GM12872 (cell line): ENCODE measurements at regions not wholly inside any gene's neighbourhood (a gene's known extent, or its start where the extent isn't known, plus 50 kb on each side); places are given as distances from the start of the nearest gene placed in this dataset.

ENCODE experiments used
- TF ChIP-seq, protein P1 (sequence below): IDR thresholded peaks from 3 replicates; pipeline ENCODE4 v1.5.1; 2011; ENCODE audit warnings: low read depth, mild to moderate bottlenecking, low read length, moderate library complexity; ENCODE audit not compliant: insufficient read depth

DNA sequence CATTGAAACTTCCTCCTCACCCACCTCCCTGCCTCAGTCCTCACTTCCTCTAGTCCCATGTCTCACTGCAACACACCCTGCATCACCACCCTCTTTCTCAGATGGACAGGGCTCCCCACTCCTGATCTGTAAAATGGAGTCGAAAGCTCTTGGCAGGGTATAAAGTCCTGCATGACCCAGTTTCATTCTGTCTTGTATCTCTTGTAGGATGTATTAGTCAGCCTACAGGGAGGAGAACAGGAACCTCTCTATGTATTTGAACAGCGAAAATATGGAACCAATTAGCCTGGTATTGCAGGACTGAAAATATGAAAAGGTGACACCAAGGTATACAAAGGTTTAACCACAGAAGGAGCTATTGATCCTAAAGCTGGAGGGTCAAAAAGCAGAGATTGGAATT, 156.9 kb upstream of the SNX19 start:
- TF ChIP-seq, protein P1, sequence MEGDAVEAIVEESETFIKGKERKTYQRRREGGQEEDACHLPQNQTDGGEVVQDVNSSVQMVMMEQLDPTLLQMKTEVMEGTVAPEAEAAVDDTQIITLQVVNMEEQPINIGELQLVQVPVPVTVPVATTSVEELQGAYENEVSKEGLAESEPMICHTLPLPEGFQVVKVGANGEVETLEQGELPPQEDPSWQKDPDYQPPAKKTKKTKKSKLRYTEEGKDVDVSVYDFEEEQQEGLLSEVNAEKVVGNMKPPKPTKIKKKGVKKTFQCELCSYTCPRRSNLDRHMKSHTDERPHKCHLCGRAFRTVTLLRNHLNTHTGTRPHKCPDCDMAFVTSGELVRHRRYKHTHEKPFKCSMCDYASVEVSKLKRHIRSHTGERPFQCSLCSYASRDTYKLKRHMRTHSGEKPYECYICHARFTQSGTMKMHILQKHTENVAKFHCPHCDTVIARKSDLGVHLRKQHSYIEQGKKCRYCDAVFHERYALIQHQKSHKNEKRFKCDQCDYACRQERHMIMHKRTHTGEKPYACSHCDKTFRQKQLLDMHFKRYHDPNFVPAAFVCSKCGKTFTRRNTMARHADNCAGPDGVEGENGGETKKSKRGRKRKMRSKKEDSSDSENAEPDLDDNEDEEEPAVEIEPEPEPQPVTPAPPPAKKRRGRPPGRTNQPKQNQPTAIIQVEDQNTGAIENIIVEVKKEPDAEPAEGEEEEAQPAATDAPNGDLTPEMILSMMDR, result no peak

DNA sequence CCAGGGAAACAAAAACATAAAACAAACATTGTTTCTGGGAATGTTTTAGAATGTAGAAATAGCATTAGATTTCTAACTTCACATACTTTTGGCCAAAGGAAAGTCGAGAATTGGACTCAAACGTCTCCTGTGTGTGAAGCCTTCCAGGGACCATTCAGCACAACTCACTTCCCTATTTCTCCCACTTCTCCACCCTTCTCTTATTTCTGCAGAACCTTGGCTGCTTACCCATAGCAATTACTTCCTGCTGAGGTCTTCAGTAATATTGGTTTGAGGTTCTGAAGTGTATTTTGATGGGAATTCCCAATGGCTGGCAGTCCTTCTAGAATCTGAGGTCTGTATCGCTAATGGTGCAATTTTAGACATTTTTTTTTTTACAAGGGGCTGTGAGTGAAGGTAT, 158.3 kb upstream of the SNX19 start:
- TF ChIP-seq, protein P1, result no peak

DNA sequence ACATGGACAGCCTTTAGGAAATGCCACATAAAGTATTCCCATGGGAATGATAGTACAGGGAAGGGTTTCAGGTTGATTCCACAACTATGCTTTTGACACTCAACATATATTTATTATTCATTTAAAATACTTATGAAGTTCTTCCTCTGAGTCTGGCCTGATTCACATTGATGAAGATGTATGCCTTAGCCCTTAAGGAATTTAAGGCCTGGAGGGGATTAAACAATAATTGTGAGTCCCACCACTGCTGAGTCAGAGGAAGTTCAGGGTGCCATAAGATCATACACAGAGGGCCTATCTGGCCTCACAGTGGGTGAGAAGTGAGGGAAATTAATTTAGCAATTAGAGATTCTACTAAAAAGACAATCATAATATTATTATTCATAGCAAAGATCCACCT, 161.1 kb upstream of the SNX19 start:
- TF ChIP-seq, protein P1, result no peak

DNA sequence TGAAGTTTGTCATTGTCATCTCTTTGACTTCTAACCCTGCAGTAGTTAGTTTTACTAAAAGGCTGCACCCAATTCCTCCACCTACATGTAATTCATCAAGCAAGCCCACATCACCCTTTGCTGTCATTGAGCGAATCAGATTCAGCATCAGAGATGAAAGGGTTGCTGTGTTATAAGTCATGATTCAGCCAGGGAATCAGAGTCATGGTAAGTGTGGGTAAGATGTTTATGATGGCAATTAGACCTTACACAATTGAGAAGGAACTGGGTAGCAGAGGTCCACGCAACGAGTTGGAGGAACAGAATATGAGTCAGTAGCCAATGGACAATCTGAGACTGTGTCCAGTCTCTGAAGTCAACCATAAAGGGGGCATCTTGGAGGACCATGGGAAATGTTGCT, 162.8 kb upstream of the SNX19 start:
- TF ChIP-seq, protein P1, result no peak

DNA sequence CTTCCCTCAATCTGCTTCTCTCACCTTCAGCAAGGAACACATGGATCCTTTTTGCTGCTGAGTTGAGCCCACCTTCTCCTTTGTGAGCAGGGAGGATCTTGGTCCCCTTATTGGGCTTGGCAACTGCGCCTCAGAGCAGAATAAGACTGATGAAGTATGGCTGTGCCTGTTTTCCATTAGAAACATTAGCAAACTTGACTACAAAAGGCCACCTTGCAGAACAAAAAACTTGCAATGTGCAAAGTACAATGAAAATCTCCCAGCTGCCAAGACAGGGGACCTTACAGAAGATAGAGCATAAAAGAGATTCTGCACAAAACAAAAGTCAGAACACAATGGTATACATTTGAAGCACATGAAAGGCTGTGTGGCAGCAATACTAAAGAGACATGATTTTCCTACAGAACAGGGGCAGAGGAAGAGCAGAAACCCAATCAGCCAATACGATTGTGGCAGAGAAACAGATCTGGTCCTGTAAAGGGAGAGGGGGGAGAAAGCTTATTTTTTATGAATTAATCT, 173.5 kb upstream of the SNX19 start:
- TF ChIP-seq, protein P1, result no peak

DNA sequence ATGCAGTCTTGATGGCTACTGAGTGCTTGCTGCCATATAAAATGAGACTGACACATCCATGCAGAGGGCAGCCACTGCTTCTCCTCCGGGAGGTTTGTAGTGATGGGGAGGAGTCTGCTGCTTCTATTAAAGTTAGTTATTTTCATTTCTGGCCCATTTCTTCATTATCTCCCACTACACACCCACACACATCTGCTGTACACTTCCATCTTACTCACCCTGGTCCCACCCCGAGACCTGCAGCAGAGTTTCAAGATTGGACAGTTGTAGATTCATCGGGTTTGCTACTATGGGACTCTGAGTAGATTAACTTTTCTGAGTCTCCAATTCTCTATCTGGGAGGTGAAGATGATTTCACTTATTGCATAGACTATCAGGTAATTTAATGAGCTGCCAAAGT, 176.2 kb upstream of the SNX19 start:
- TF ChIP-seq, protein P1, result no peak

DNA sequence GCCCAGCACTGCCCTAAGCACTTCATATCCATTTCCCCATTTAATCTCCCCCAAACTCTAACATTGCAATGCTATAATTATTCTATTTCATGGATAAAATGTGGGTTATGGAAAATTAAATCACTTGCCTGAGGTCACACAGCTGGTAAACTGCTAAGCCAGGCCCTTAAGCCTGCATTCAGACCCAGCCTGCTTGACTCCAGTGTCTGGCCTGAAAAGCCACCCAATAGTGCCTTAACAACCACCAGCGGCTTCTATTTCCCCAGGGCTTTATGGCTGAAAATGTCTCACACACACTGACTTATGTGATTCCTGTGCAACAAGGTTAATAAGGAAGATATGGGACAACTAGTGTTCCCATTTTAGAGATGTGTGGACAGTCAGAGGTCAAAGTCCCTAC, 178.5 kb upstream of the SNX19 start:
- TF ChIP-seq, protein P1, result no peak
